ENCODE measurements at regions not wholly inside any gene's neighbourhood (a gene's known extent, or its start where the extent isn't known, plus 50 kb on each side); places are given as distances from the start of the nearest gene placed in this dataset.
"Not testable (repeated sequence)": the region's sequence is repeated elsewhere in the genome, so short reads cannot be mapped to it uniquely, and the experiment has no call there.

DNA sequence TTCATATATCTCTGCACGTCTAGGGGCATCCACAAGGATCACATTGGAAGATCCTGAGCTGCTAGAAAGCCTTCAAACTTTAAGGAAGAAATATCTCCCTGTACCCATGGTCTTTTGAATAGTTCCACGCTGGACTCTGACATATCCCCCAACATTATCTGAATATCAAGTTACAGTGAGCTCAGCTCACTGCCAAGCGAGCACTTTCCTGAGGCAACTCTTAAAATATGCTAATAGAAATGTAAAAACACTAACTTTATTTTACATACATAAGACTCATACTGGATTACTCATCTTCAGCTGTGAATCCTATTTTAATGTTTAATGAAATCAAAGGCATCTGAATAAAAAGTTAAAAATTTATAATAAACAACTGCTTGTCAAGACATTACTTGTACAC lies 420.2 kb upstream of the CCDC54 start:
- DNase-seq, result no peak

- DNase-seq, result no peak
Measured at GRCh38 chr3:106962993-106963392, 414.2 kb upstream of the CCDC54 start.

DNA sequence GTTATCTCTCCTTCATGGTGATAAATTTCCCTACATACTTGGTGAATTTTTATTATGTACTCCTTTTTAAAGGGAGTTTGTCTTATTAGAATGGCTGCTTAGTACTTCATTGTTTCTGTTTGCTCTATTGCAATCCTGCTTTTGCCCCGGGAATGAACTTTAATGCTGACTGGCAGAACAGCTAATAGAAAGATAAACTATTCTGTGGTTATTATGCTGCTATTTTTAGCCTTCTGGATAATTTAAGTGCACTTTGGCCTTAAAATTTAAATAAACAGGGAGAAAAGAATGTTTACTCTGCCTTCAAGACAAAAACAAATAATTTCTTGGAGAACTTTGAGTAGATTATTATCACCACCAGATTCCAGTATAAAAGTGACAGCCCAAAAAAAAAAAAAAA lies 413.8 kb upstream of the CCDC54 start:
- DNase-seq, result peak; percentile 21

DNA sequence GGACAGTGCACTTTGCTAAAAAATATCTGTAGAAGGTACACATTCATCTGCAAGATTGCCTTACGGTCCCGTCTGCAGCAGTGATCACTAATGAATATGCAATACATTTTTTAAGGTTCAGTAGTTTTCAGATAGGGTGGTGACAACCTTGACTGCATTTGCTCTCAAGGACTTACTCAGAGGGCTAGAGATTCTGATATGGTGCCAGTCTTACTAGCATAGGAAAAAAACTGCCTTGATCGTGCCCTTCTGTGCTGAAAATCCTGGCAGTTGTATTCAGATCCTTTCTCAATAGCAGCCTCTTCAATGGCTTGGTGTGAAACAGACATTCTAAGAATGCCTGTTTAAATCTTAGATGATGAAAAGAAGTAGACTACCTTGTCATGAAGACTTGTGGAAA lies 411.9 kb upstream of the CCDC54 start:
- DNase-seq, result no peak

- DNase-seq, result no peak
Measured at GRCh38 chr3:106969596-106969995, 407.6 kb upstream of the CCDC54 start.

DNA sequence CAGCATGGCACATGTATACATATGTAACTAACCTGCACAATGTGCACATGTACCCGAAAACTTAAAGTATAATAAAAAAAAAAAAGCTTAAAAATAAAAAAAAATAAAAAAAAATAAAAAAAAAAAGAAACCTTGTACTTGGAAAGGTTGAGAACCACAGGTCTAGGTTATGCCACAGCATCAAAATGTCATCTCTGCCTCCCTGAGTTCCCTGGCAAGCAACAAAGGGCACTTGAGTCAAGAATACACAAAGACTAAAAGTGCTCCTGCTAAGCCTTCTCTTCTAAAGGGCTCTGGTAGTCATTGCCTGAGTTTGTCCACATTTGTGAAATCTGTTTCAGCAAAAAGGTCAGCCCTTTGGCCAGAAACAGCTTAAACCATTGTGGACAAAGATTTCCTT lies 395.8 kb upstream of the CCDC54 start:
- DNase-seq, result no peak

DNA sequence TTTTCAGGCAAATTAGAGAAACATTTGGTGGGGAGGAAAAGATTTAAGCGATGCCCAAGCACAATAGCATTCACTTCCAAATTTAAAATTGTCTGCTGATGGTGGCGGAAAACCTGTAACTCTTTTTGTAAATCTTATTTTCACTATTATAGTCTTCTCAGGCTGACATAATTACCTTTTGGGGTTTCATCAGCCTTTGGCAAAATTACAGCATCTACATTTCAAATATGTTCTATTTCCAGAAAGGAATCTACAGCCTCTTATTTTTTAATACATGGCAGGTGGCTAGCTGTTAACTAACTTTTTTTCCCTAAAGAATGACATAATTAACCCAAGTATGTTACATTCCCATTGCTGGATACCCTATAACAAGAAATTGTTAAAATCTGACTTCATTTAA lies 391.5 kb upstream of the CCDC54 start:
- no peak for DNase-seq

DNA sequence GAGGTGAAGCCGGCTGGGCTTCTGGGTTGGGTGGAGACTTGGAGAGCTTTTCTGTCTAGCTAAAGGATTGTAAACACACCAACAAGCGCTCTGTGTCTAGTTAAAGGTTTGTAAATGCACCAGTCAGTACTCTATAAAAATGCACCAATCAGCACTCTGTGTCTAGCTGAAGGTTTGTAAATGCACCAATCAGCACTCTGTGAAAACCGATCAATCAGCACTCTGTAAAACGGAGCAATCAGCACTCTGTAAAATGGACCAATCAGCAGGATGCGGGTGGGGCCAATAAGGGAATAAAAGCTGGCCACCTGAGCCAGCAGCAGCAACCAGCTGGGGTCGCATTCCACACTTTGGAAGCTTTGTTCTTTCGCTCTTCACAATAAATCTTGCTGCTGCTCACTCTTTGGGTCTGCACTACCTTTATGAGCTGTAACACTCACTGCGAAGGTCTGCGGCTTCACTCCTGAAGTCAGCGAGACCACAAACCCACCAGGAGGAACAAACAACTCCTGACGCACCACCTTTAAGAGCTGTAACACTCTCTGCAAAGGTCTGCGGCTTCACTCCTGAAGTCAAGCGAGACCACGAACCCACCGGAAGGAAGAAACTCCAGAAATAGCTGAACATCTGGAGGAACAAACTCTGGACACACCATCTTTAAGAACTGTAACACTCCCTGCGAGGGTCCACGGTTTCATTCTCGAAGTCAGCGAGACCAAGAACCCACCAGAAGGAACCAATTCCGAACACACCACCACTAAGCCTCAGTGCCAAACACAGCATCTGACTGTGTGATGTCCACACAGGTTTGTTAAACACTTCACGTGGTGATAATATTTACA lies 378.2 kb upstream of the CCDC54 start:
- DNase-seq, result not testable (repeated sequence)

- DNase-seq, result no peak
Measured at GRCh38 chr3:107001635-107002034, 375.6 kb upstream of the CCDC54 start.

GRCh38 chr3:107005352-107005751 lies 371.9 kb upstream of the CCDC54 start:
- DNase-seq, result not testable (repeated sequence)

DNA sequence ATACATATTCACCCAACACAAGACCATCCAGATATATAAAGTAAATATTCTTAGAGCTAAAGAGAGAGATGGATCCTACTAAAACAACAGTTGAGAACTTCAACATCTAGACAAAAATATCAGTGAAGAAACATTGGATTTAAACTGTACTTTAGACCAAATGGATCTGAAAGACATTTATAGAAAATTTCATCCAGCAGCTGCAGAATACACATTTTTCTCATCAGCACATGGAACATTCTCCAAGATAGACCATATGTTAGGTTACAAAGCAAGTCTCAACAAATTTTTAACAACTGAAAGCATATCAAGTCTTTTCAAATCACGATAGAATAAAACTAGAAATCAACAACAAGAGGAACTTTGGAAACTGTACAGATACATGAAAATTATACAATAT lies 369.0 kb upstream of the CCDC54 start:
- no peak for DNase-seq

DNA sequence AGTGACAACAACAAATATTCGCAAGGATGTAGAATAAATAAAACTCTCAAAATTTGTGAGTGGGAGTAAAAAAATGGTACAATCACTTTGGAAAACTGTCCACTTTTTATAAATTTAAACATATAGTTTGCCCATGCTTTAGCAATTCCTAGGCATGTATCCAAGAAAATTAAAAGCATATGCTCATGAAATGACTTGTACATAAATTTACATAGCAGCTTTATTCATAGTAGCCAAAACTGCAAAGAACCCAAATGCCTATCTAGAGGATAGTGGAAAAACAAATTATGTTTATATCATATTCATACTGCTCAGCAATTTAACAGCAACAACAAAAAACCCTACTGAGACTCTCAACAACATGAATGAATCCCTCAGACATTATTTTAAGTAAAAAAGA lies 363.6 kb upstream of the CCDC54 start:
- no peak for DNase-seq

DNA sequence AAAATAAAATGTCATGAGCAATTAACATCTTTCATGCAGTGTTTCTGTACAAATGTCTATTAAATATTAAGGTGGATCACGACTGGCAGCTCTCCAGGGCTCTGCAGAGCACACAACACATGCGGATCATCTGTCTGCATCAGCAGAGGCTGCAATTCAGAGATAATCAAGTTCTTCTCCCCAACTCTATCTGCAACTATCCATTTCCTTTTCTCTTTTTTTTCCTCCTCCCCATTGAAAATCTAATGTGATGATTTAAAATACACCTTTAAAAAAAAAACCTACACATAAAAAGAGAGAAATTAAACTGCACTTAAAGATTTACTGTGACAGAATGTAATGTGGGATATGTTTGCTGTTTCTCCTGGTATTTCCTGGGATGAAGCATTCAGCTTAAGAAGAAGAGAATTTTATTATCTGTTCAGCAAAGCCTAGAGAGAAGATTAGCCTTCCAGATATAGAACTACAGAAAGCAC lies 352.6 kb upstream of the CCDC54 start:
- DNase-seq, result no peak

- DNase-seq, result no peak
Measured at GRCh38 chr3:107025961-107026360, 351.3 kb upstream of the CCDC54 start.

- DNase-seq, result no peak
Measured at GRCh38 chr3:107028086-107028485, 349.2 kb upstream of the CCDC54 start.

GRCh38 chr3:107028626-107029025 lies 348.6 kb upstream of the CCDC54 start:
- no peak for DNase-seq

GRCh38 chr3:107032111-107032510 lies 345.1 kb upstream of the CCDC54 start:
- DNase-seq, result no peak

DNA sequence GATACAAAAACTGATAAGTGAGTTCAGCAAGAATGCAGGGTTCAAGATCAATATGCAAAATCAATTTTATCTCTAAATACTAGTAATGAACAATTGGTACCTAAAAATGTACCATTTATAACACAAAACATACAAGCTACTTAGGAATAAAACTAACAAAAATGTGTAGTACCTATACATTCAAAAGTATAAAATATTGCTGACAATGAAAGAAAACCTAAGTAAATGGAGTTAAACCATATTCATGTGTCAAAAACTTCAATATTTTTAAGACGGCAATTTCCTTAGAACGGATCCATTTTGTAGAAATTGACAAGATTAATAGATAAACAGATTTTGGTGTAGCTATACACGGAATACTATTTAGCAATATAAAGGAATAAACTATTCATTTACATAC lies 343.1 kb upstream of the CCDC54 start:
- DNase-seq, result no peak

DNA sequence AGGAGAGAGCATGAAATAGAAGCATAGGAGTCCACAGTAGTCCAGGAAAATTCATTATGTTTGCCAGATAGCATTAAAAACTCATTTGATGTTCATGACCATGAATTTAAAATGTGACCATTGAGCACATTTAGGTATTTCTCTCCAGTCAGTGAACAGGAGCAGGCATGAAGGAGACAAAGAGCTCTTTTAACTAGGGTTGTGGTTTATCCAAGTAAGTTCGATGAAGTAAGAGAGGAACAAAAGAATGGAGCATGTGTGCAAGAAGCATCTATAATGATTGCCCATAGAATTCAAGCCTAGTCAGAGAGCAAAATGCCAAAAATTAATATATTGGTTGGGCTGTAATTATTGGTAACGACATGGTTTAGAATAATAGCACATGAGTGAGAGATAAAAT lies 342.1 kb upstream of the CCDC54 start:
- DNase-seq, result no peak

- DNase-seq, result no peak
Measured at GRCh38 chr3:107044677-107045076, 332.6 kb upstream of the CCDC54 start.

- no peak for DNase-seq
Measured at GRCh38 chr3:107045791-107046190, 331.4 kb upstream of the CCDC54 start.

- DNase-seq, result no peak
Measured at GRCh38 chr3:107055181-107055942, 321.9 kb upstream of the CCDC54 start.

- no peak for DNase-seq
Measured at GRCh38 chr3:107061466-107061865, 315.8 kb upstream of the CCDC54 start.

- no peak for DNase-seq
Measured at GRCh38 chr3:107062310-107062709, 314.9 kb upstream of the CCDC54 start.
